Cardiac fibroblast (primary cell): ENCODE measurements at regions not wholly inside any gene's neighbourhood (a gene's known extent, or its start where the extent isn't known, plus 50 kb on each side); places are given as distances from the start of the nearest gene placed in this dataset.

Source experiments
- DNase-seq, 2 donors: peaks; one replicate each; pipeline versions ENCODE4 v3.0.0 to v3.0.0-alpha.2; 2010; ENCODE audit warnings: low read depth in 2 of 2
- H3K4me3 ChIP-seq, 2 donors: replicated peaks in 1 of 2; 1 replicate in 1 of 2; 2 replicates in 1 of 2; pipeline ENCODE4 v1.5.1; 2011; ENCODE audit warnings: low read depth in 2 of 2, low read length in 2 of 2, mild to moderate bottlenecking in 2 of 2, moderate library complexity in 1 of 2
- CTCF ChIP-seq: IDR thresholded peaks from one replicate; pipeline ENCODE4 v1.5.1; 2011; ENCODE audit warnings: low read depth, mild to moderate bottlenecking, low read length, inconsistent platforms

- TF ChIP-seq CTCF = no peak
- DNase-seq = no peak
- no peak overlapping the region for H3K4me3 ChIP-seq
These were observed 337.0 kb upstream of the DDX53 start for GRCh38 chrX:22662776-22663175.

GRCh38 chrX:22664826-22665225, 334.9 kb upstream of the DDX53 start:
- no peak overlapping the region for H3K4me3 ChIP-seq
- DNase-seq = no peak
- TF ChIP-seq CTCF = no peak

GRCh38 chrX:22665818-22666217, 333.9 kb upstream of the DDX53 start:
- TF ChIP-seq CTCF = no peak
- DNase-seq = no peak
- no peak overlapping the region for H3K4me3 ChIP-seq

- TF ChIP-seq CTCF = peak; percentile 40
- DNase-seq = peak; percentile 54 to 69
- no peak overlapping the region for H3K4me3 ChIP-seq
These were observed 333.3 kb upstream of the DDX53 start for GRCh38 chrX:22666441-22666840.

GRCh38 chrX:22674932-22675331, 324.8 kb upstream of the DDX53 start:
- H3K4me3 ChIP-seq = no peak overlapping the region
- no peak for DNase-seq
- no peak for TF ChIP-seq CTCF

GRCh38 chrX:22686138-22686541, 313.6 kb upstream of the DDX53 start:
- peak; percentile 93 to 95 for DNase-seq
- TF ChIP-seq CTCF = no peak
- no peak overlapping the region for H3K4me3 ChIP-seq

- no peak for TF ChIP-seq CTCF
- no peak overlapping the region for H3K4me3 ChIP-seq
- peak; percentile 37 to 40 for DNase-seq
These were observed 310.5 kb upstream of the DDX53 start for GRCh38 chrX:22689290-22689689.
